LHCN-M2 (cell line): ENCODE measurements at regions not wholly inside any gene's neighbourhood (a gene's known extent, or its start where the extent isn't known, plus 50 kb on each side); places are given as distances from the start of the nearest gene placed in this dataset.

Experiments
- DNase-seq: peaks from one replicate; pipeline ENCODE4 v3.0.0-alpha.2; 2012; ENCODE audit warnings: low read depth

DNA sequence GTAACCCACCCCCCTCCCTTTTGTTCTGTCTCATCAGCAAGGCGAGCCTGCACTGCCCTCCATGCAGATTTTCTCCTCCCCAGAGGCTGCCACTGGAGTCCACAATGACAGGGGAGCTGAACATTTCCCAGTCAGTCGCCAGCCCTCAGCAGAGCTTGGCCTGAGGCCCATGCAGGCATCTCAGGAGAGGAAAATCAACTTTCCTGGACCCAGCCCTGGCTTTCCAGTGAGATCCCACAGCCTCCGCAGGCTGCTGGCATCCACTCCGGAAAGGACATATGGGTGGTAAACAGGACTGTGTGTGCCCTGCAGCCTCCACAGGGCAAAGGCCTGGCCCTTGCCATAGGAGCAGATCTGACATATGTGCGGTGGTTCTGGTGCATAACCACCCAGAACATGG is 253.8 kb downstream of the TNS1 start:
- no peak for DNase-seq

DNA sequence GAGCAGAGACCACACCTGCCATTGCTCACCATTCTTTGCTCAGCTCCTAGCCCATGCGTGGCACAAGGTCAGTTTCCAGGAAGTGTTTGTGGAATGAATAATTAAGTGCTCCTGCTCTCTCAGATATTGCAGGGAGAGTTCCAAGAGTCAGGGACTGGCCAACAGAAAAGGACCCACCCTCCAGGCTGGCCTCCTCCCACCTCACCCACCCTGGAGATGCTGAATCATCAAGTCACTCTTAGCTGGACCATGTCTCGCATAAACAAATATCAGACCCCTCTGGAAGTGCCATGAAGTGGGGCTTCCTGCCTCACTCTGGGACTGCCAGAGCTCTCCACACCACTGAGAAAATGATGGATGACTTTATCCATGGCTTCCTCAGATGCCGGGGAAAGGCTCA is 256.0 kb downstream of the TNS1 start:
- DNase-seq: no peak

DNA sequence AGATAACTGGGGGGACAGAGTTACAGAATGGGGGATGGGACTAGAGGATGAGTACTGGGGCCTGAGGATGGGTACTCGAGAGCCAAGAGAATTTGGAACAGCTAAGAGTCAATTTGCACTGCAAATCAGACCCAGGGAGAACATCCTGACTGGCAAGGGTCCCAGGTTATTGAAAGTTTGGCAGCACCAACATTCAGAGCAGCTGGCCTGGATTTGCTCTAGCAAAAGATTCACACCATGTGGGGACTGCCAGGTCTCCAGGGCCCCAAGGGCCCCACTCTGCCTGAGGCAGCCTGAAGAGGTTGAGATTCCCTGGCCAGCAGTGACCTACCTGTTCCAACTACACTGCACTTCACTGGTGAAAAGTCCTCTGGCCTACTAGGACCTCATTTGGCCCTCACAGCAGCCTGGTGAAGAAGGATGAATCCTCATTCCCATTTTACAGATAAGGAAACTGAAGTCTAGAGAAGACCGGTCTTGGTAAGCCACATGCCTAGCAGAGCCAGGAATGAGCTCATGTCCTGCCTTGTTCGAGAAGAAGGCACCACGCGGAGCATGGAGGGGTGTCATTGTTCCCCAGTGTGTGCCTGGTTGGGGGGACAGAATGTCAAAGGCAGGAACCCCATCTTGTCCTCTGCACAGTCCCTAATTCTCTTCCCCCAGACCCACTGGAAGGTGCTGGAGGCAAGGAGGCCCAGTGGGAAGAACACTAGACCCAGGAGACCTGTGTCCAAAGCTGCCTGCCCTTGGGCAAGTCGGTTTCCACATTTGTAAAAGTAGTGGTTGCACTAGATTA is 258.6 kb downstream of the TNS1 start:
- no peak for DNase-seq

DNA sequence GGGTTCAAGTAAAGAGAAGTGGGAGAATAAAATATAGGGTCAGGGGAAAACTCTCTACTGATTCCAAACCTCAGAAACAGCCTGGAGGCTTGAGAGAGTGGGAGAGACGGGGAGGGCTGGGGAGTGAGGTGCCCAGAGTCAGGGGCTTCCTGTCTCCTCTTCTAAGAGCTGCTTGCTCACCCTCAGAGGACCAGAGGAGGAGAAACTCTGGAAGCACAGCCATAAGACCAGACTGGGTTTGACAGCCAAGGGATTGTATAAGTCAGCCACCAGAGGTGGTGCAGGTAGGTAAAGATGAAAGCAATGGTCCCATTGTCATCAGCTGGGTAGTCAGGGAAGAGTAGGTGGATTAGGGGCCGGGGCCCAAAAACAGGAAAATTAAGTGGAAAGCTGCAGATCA is 259.4 kb downstream of the TNS1 start:
- DNase-seq: no peak

DNA sequence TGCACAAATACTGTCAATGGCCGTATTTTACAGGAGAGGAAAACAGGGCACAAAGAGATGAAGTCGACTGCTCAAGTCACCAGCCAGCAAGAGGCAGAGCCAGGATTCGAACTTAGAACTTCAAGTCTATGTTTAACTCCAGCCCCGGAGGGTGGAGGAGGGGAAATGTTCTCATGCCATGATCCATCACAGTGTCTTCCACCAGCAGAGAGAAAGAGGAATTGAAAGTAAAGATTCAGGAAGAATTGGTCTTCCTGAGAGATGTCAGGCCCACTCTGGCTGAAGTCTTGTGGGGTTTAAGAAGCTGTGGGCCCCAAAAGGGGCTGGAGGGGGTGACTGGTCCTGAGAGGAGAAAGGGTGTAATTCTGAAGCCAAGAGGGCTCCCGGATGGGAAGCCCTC is 260.0 kb downstream of the TNS1 start:
- no peak for DNase-seq

DNA sequence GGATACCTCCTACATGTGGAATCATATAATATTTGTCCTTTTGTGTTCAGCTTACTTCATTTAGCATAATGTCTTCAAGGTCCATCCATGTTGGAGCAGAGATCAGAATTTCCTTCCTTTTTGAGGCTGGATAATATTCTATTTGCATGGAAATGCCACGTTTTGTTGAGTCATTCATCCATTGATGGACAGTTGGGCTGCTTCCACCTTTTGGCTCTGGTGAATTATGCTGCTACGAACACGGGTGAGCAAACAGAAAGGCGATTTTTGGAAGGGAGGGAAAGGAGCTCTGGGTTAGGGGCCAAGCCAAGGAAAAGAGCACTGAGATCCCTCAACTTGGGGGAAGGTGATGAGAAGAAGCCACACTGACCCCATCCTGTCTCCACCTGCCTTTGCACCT is 260.5 kb downstream of the TNS1 start:
- no peak for DNase-seq

DNA sequence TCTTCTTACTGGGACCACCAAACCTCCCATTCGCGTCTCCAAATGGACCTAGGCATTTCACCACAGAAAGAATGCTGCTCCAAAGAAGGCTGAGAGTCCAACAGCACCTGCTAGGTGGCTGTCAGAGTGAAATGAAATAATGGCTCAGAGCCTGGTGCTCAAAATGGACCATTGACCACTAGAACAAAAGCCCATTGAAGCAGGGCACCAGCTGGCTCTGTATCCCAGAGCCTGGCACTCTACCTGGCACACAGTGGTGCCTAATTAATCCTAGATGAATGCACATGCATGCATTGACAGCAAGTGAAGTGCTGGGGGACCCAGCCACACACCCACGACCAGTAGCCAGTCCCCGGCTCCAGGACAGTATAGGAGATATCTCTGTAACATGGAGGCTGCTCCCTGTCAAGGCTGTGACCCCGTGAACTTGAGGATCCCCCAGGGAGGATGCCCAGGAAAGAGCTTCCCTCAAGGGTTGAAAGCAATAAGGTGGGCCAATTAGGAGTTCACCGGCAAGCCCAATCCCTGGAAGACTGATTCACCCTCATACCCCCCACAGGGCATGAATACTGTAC is 261.3 kb downstream of the TNS1 start:
- DNase-seq: no peak

DNA sequence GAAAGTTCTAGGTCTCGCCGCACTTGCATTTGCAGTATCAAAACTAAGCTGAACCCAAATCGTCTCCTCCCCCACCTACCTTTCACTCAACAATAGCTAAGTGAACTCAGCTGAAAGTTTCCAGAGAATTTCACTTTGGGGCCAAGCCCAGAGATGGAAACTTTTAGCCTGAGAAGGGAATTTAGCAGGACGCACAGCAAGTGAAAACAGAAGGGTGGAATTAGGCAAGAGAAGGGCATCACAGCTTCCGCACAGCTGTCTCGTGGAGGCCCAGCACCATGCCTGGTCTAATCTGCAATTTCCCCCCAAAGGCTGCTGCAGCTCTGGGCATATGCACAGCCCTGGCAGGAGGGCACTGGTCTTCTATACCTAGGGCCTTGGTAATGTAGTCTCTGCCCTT is 262.0 kb downstream of the TNS1 start:
- no peak for DNase-seq

DNA sequence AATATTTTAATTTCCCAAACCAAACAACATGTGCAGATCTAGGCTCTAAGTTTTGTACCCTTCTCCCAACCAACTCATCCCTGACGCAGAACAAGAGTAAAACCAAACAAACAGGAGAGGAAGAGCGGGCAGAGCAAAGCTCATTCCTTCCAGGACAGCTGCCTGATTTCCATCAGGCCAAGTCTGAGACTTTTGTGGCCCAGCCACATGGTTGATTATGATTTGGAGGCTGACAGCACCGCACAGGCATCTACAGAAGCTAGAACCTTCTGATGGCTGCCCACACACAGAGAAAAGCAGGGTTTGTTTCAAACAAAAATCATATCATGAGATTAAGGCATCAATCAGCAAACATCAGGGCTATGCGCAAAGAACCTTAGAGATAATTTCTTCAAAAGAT is 262.6 kb downstream of the TNS1 start:
- DNase-seq: peak; percentile 58

DNA sequence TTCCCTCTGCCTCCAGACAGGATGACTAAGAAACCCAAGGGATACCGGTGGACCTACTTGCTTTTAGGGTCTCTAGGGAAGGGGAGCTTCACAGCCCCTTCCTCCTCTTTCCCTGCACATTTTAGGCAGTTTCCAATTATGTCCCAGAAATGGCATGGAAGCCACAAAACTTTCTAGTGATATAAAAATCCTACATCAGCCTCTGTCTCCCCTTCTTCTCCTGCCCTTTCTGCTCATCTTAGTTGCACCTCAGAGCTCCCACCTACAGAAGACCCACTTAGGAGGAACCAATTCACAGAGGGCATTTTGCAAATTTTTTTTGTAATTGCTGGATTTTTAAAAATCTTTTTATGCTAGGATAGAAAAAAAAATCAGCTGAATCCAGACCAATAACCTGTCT is 263.1 kb downstream of the TNS1 start:
- no peak for DNase-seq

DNA sequence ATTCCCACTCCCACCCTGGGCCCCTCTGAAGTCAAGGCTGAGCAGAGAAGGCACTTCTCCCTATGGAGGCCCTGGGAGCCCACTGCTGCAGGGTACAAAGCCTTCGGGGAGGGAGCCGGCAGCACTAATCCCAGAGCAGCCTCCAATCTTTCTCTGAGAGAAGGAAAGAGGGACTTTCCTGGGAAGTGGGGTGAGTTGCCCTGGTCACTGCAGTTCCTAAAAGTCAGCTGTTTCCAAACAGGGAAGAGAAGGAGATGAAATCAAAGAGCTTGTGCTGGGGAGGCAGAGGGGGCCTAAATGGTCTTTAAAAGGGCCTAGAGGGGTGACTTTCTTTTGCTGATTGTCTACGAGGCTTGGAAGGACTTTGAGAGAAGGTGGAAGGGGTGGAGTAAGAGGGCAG is 264.7 kb downstream of the TNS1 start:
- no peak for DNase-seq

DNA sequence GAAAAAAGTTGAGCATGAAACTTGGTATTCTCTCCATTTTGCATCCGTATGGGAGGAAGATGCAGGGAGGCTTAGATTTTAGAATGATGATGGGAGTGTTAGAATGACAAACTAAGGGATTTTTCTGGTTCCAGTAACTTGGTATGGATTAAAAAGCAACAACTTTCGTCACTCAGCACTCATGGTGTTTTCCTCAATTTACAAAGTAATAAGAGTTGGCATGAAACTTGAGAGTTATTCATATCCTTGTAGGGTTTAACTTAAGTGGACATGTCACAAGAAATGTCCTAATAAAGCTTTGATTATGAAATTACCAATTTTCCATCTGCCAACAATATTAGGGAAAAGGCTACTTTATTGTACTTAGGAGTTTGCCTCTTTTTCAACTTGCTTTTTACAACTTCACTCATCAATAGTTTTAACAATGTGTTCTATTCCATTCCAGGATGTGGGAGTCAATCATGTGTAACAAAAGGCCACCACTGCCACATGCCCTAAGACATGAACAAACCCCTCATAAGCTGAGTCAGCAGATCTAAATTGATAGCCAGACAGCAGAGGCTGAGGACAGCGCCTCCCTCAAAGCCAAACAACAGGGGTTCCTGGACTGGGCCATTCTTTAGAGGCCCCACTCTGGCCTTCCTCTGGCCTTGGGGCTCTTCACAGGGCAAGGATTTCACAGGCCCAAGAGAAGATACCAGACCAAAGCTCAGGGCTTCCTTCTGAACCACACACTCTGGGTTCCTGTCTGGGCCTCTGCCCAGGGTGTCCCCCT is 265.8 kb downstream of the TNS1 start:
- DNase-seq: no peak

DNA sequence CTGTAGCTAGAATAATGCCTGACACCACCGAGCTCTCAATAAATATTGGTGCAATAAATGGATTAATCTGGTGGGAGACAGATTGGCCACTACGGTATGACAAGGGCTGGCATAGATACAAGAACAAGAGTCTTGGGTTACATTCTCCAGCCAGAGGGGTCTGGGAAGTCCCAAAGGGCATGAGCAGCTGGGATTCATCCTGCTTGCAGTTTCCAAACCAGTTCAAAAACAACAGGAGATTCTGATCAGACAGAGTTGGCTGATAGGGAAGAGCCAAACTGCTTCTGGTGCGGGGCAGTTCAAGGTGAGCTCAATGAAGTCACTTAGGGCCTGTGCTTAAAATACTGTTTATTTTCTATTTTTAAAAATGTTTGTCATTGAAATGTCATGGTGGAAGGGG is 266.9 kb downstream of the TNS1 start:
- no peak for DNase-seq

DNA sequence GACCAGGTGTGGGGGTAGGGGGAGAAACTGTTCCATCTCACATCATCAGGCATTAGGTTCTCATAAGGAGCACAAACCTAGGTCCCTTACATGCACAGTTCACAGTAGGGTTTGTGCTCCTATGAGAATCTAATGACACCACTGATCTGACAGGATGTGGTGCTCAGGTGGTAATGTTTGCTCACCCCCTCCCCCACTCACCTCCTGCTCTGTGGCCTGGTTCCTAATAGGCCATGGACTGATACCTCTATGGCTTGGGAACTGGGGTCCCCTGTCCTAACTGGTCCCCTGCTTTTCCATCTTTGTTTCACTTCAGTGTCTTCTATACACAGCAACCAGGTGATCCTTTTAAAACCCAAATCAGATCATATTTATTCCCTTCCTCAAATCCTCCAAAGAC is 267.8 kb downstream of the TNS1 start:
- no peak for DNase-seq

DNA sequence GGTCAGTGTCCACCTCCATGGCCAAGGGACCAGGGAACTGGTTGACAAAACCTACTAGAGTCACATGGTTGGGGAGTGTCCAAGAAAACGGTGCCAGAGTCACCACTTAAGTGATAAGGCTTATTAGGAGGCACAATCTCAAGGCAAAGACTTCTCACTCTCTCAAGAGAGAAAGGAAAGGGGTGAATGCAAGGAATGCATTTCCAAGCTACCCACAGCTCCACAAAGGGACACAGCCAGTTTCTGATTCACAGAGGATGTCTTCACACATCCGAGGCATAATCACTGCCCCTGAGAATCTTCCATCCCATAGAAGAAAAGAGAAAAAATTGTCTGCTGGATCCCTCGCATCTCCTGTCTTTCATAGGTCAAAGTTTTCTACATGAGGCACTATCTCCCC is 269.3 kb downstream of the TNS1 start:
- no peak for DNase-seq

DNA sequence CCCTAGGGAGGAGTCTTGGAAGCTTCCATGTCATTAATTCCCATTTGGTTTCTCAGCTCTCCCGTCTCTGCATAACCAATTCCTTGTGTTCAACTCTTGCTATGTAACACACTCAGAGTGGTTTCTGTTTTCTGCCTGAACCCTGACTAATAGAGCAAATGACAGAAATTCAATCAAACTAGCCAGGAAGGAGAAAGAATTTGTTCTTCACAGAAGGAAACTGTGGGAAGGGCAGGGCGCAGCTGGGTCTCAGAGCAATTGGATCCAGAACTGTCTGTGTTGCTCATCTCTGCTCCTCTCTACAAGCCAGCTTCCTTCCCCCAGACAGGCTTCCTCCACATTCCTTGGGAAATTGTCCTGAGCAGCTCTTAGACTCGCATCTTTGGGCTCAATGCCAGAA is 269.8 kb downstream of the TNS1 start:
- DNase-seq: peak; percentile 62

DNA sequence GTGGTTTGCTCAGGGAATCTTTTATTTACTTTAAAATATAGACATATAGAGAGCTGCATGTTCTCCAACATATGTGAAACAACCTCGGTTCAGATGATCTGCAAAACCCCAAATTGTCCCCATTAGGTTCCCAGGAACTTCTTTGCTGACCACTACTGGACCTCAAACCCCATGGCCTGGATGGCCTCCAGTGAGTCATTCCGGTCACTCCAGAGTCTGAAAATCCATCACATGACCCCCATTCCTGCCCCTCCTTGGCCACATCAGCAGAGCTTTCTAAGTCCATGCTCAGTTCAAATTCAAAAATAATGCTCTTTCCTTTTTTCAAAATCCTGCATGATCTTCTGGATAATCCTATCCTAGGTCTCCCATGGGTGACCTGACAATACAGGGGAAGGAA is 271.0 kb downstream of the TNS1 start:
- peak; percentile 57 for DNase-seq

DNA sequence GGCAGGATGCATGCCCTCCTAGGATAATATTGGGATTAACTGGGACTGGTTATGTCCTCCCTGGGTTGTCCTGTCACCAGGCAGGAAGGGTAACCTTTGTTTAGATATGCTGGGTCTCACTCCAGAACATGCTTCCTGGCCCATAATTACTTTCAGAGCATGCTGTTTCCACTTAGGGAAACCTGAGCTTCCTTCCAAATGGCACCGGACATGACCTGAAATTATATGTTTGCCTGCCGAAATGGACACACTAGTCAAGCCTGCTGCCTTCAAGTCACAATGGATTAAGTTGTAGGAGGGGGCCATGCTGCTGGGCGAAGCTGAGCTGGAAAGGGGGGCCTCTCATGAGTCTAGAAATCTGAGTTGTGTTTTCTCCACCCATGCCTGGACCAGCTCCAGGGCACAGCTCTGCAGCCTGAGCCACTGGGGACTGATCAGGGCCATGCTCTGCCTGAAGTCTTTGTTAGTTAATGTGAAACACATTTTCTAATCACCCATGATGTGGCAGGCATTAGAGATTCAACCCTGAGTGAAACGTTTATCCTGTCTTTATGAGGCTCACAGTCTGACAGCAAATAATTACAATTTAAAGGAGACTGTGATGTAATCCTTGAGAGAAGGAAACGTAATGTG is 273.3 kb downstream of the TNS1 start:
- no peak for DNase-seq

DNA sequence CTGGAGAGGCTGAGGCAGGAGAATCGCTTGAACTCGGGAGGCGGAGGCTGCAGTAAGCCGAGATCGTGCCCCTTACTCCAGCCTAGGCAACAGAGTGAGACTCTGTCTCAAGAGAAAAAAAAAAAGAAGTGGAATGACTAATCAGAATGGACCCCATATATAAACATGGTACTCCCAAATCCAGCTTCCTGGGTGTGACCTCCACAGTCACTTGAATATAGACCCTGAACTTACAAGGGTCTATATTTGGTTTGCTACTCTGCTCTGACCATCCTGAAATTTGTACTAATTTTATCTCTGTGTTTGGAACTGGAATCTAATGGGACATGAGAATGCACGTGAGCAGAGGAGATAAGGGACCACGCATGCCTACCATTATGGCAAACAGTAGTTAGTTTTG is 275.0 kb downstream of the TNS1 start:
- no peak for DNase-seq

DNA sequence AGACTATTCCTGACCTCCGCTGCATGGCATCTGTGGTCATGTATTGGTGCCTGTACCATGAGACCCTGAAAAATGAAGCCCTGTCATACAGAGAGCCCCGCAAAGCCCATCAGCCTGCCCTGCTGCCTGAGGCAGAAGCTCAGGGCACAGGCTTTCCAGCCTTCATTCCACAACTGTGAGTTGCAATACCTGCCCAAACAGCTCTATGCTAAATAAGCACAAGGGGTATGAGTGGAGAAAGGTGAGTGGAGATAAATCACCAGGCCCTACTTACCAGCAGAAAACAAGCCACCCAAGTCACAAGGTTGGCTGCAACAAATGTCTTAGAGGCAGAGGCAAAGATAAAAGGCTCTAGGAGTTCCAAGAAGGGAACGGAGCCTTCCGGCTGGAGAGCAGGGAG is 277.4 kb downstream of the TNS1 start:
- DNase-seq: no peak

DNA sequence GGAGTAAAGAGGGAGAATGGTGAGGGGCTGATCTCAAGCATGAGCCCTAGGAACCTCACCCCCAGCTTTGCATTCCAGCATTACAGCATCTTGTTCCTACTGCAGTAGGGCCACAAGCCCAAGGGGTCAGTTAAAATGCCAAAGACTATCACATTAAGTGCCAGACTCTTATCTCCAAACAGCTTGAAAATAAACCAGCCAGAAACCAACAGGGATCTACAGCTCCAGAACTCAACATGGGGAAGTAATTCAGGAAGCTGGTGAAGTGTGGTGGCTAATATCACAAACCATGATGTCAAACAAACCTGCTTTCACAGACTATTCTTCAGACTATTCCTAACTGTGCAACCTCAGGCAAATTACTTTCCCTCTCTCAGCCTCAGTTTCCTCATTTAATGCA is 278.3 kb downstream of the TNS1 start:
- no peak for DNase-seq

DNA sequence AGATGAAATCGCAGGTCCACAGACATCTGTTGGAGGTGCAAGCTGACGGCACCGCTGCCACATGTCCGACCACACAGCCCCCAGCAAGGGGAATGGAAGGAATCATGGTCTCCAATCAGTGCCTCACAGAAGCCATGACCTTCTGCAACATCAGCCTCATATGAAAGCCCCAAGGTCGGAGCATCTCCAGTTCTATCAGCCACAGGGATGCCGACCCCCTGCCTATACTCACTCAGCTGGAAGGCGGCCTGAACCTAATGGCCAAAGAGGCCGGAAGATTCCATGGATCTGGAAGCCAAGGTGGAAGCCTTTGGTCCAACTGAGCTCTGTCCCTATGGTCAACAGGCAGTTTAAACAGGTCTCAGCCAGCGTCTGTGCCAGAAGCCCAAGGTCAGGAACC is 278.8 kb downstream of the TNS1 start:
- DNase-seq: no peak
